ENCODE measurements at regions not wholly inside any gene's neighbourhood (a gene's known extent, or its start where the extent isn't known, plus 50 kb on each side); places are given as distances from the start of the nearest gene placed in this dataset.

DNA sequence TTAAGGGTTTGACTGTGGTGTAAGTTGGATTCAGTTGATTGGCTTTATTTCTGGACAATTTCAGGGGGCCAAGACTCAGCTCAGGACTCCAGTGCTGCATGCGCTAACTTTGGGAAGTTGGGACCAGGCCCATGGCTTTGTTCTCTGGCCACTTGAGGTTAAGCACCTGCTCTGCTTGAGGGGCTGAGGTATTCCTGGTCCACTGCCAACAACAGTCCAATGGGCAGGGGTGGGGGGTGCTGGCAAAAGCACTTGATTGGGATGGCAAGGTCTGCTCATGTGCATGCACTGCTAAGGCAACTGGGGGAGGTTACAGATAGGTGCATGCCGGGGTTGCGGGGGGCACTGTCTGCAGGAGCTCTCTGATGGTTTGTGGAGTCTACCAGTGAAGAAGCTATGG lies 52.6 kb upstream of the ASB17 start:
- TF ChIP-seq TEAD4 (IDR thresholded peaks at IDR 0.05) = no peak
- TF ChIP-seq CREB1 (IDR thresholded peaks at IDR 0.05; ENCODE audit: low read depth) = no peak
- no peak for TF ChIP-seq NFIC (IDR thresholded peaks at IDR 0.05)

DNA sequence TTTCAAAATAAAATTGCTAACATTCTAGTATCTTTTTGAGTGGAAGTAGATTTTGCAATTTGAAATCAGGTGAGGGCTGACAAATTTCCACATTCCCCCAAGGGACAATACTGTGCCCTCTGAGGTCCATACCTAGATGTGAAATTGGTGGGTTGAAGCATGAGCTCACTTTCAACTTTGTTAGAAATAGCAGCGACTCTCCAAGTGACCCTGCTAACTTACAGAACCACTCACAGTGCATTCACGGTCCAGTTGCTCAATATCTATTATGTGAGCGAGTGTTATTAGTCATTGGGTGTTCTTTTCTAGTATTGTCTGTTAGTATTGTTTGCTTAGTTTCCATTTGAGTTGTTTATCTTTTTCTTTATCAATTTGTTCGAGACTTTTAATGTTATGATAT lies 53.6 kb upstream of the ASB17 start:
- no peak for TF ChIP-seq RAD21 (IDR thresholded peaks at IDR 0.05; ENCODE audit: low read depth)
- no peak for TF ChIP-seq EP300 (IDR thresholded peaks at IDR 0.05; ENCODE audit: borderline replicate concordance)
- no peak for TF ChIP-seq TEAD4 (IDR thresholded peaks at IDR 0.05)
- TF ChIP-seq CEBPB (IDR thresholded peaks at IDR 0.05) = no peak
- no peak for TF ChIP-seq YY1 (IDR thresholded peaks at IDR 0.05; ENCODE audit: low read depth)

DNA sequence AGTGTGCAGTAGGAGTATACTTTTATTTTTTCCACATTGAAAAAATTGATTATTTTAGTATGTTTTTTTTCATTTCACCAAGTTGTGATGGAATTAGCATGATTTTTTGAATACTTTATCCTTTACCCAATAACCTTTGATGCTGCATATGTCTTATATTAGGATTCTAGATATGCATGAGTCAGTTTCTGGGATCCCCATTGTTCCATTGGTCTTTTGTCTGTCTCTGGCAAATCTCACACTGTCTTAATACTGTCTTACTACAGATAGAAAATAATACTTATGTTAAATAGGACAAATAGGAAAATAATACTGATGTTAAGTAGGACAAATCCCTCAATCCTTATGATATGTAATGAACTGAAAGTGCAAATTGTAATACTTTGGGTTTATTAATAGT lies 54.3 kb upstream of the ASB17 start:
- TF ChIP-seq ZBTB7A (IDR thresholded peaks at IDR 0.05; ENCODE audit: low read depth) (no peak), CEBPB (IDR thresholded peaks at IDR 0.05) (no peak), FOXM1 (IDR thresholded peaks at IDR 0.05; ENCODE audit: borderline replicate concordance, low read depth) (no peak), EP300 (IDR thresholded peaks at IDR 0.05; ENCODE audit: borderline replicate concordance) (no peak), TAF1 (IDR thresholded peaks at IDR 0.05; ENCODE audit: low read depth) (no peak), RAD21 (IDR thresholded peaks at IDR 0.05; ENCODE audit: low read depth) (no peak), CREB1 (IDR thresholded peaks at IDR 0.05; ENCODE audit: low read depth) (no peak)
- TF ChIP-seq, protein P1, sequence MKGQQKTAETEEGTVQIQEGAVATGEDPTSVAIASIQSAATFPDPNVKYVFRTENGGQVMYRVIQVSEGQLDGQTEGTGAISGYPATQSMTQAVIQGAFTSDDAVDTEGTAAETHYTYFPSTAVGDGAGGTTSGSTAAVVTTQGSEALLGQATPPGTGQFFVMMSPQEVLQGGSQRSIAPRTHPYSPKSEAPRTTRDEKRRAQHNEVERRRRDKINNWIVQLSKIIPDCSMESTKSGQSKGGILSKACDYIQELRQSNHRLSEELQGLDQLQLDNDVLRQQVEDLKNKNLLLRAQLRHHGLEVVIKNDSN (IDR thresholded peaks at IDR 0.05) = no peak
- TF ChIP-seq, protein P2, sequence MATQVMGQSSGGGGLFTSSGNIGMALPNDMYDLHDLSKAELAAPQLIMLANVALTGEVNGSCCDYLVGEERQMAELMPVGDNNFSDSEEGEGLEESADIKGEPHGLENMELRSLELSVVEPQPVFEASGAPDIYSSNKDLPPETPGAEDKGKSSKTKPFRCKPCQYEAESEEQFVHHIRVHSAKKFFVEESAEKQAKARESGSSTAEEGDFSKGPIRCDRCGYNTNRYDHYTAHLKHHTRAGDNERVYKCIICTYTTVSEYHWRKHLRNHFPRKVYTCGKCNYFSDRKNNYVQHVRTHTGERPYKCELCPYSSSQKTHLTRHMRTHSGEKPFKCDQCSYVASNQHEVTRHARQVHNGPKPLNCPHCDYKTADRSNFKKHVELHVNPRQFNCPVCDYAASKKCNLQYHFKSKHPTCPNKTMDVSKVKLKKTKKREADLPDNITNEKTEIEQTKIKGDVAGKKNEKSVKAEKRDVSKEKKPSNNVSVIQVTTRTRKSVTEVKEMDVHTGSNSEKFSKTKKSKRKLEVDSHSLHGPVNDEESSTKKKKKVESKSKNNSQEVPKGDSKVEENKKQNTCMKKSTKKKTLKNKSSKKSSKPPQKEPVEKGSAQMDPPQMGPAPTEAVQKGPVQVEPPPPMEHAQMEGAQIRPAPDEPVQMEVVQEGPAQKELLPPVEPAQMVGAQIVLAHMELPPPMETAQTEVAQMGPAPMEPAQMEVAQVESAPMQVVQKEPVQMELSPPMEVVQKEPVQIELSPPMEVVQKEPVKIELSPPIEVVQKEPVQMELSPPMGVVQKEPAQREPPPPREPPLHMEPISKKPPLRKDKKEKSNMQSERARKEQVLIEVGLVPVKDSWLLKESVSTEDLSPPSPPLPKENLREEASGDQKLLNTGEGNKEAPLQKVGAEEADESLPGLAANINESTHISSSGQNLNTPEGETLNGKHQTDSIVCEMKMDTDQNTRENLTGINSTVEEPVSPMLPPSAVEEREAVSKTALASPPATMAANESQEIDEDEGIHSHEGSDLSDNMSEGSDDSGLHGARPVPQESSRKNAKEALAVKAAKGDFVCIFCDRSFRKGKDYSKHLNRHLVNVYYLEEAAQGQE (IDR thresholded peaks at IDR 0.05; ENCODE audit: low read depth) = no peak
- TF ChIP-seq, protein P3, sequence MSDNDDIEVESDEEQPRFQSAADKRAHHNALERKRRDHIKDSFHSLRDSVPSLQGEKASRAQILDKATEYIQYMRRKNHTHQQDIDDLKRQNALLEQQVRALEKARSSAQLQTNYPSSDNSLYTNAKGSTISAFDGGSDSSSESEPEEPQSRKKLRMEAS (IDR thresholded peaks at IDR 0.05) = no peak

DNA sequence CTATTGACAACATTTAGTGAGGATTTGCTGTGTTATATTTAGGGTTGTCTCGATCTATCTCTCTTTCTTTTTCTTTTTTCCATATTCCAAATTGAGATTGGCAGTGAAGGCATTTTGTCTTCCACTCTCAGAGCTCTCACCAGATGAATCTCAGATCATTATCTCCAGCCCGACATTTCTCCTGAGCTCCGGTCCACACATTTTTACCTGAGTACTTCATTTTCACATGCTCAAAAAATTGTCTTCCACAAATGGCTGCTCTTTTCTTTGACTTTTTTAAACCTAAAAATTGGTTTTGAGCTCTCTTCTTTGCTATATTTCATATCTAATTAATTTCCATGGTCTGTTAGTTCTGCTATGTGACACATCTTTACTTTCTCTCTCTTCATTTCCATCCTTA lies 56.9 kb upstream of the ASB17 start:
- TF ChIP-seq NFIC (IDR thresholded peaks at IDR 0.05) (no peak), FOXM1 (IDR thresholded peaks at IDR 0.05; ENCODE audit: borderline replicate concordance, low read depth) (no peak), RAD21 (IDR thresholded peaks at IDR 0.05; ENCODE audit: low read depth) (no peak), TEAD4 (IDR thresholded peaks at IDR 0.05) (no peak), EGR1 (IDR thresholded peaks at IDR 0.05) (no peak), YY1 (IDR thresholded peaks at IDR 0.05; ENCODE audit: low read depth) (no peak), CEBPB (IDR thresholded peaks at IDR 0.05) (no peak), TCF12 (IDR thresholded peaks at IDR 0.05; ENCODE audit: low read depth) (no peak), ZBTB7A (IDR thresholded peaks at IDR 0.05; ENCODE audit: low read depth) (no peak), EP300 (IDR thresholded peaks at IDR 0.05; ENCODE audit: borderline replicate concordance) (no peak), TAF1 (IDR thresholded peaks at IDR 0.05; ENCODE audit: low read depth) (no peak), CREB1 (IDR thresholded peaks at IDR 0.05; ENCODE audit: low read depth) (no peak)
- TF ChIP-seq, protein P2 (IDR thresholded peaks at IDR 0.05; ENCODE audit: low read depth) = no peak
- TF ChIP-seq, protein P3 (IDR thresholded peaks at IDR 0.05) = no peak
- TF ChIP-seq, protein P1 (IDR thresholded peaks at IDR 0.05) = no peak

DNA sequence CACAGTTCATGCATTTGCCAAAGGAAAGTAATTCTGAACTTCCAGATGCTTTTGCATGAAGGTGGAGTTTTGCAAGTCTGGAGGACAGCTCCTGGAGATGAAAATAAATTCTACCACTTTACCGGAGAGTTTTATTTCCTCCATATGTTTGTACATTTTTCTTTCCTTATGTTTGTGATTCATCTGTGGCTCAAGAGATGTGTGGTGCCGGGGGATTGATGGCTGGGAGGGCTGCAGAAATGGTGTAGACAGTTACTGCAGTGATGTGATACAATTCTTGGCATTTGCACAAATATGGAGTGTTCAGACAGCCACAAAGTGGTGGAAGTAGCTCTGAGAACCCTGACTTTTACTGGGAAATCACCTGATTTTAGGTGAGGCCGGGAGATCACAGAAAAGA lies 58.5 kb upstream of the ASB17 start:
- TF ChIP-seq CEBPB (IDR thresholded peaks at IDR 0.05) (no peak), EP300 (IDR thresholded peaks at IDR 0.05; ENCODE audit: borderline replicate concordance) (no peak)
- TF ChIP-seq, protein P3 (IDR thresholded peaks at IDR 0.05) = no peak
- TF ChIP-seq, protein P1 (IDR thresholded peaks at IDR 0.05) = no peak

DNA sequence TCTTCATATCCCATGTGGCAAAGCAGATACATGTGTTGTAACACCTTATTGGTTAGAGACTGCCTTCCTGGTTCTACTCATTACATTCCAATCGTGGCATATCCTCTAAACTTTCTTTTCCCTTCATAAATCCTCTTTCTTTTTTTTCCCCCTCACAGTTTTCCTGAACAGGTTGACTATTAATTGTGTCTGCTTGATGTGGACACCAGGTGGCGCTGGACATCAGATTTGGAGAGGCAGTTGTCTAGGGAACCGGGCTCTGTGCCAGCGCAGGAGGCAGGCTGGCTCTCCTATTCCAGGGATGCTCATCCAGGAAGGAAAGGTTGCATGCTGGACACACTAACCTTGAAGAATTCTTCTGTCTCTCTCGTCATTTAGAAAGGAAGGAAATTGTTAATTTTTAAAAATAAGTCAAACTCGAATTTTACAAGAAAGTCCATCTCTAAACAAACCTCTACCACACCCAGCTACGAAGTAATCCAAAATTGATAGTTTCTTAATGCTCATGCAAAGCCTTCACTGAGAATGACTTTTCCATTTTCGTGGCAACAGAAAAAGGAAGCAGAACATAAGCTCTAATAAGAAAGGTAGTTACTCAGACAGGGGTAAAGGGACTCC lies 59.4 kb upstream of the ASB17 start:
- TF ChIP-seq TAF1 (IDR thresholded peaks at IDR 0.05; ENCODE audit: low read depth) (no peak), ZBTB7A (IDR thresholded peaks at IDR 0.05; ENCODE audit: low read depth) (no peak), RAD21 (IDR thresholded peaks at IDR 0.05; ENCODE audit: low read depth) (peak; percentile 81), YY1 (IDR thresholded peaks at IDR 0.05; ENCODE audit: low read depth) (no peak), CREB1 (IDR thresholded peaks at IDR 0.05; ENCODE audit: low read depth) (no peak), TEAD4 (IDR thresholded peaks at IDR 0.05) (no peak), TCF12 (IDR thresholded peaks at IDR 0.05; ENCODE audit: low read depth) (no peak), NFIC (IDR thresholded peaks at IDR 0.05) (peak; percentile 97)
- TF ChIP-seq, protein P3 (IDR thresholded peaks at IDR 0.05) = no peak
- TF ChIP-seq, protein P1 (IDR thresholded peaks at IDR 0.05) = no peak
